GM12878 (cell line): ENCODE measurements at regions not wholly inside any gene's neighbourhood (a gene's known extent, or its start where the extent isn't known, plus 50 kb on each side); places are given as distances from the start of the nearest gene placed in this dataset.

ENCODE experiments used
- ATAC-seq: fragments of 200-7000 bp; cut with Tn5 transposase; 3 replicates; pipeline ENCODE4 v1.9.1; 2020; ENCODE audit warnings: mild to moderate bottlenecking, moderate library complexity
- BruUV-seq: library from RNA; stranded (reverse); fragments of 400-500 nt; replicated peaks from 2 replicates; lab custom pipeline; 2021; lab: Mats Ljungman, UMichigan
- CTCF ChIA-PET: fragments of 300-600 bp; sonication (Branson Sonifier 250); formaldehyde crosslinking; extraction: SDS; loops from one replicate; lab custom pipeline; 2021; ENCODE audit warnings: inconsistent platforms; lab: Yijun Ruan, JAX
- POLR2A ChIA-PET: fragments of 350-600 bp; formaldehyde crosslinking; extraction: SDS; loops from one replicate; lab custom pipeline; 2021; ENCODE audit warnings: inconsistent platforms; lab: Charles Lee
- RAD21 ChIA-PET: fragments of 300-600 bp; sonication (Branson Sonifier 250); formaldehyde crosslinking; loops from one replicate; lab custom pipeline; 2023; ENCODE audit warnings: antibody characterized with exemption; ENCODE audit not compliant: unreplicated experiment; lab: Charles Lee
- SMC1A ChIA-PET: fragments of 300-600 bp; sonication (Branson Sonifier 250); formaldehyde crosslinking; loops from one replicate; lab custom pipeline; 2023; ENCODE audit not compliant: unreplicated experiment, uncharacterized antibody; lab: Charles Lee
- DNase-seq: peaks from one replicate; pipeline ENCODE4 v3.0.0-alpha.2; 2011; ENCODE audit warnings: low read depth, low spot score
- FAIRE-seq: peaks from 3 replicates; lab custom pipeline; 2011; peaks lifted over from hg19 to GRCh38; lab: Jason Lieb, UNC
- H2AFZ ChIP-seq: 2 replicates; pipeline ENCODE4 v1.6.0; 2011; ENCODE audit warnings: low read depth, low read length, control low read depth; ENCODE audit not compliant: control insufficient read depth
- H3K27ac ChIP-seq: 2 replicates; pipeline ENCODE4 v1.5.1; 2011; ENCODE audit warnings: control low read depth; ENCODE audit not compliant: control insufficient read depth, insufficient read depth
- H3K27me3 ChIP-seq, 2 experiments: replicated peaks in 1 of 2; 2 replicates each; pipeline versions ENCODE4 v1.6.0 to v1.6.1; 2011; ENCODE audit warnings: low read length in 1 of 2; ENCODE audit not compliant: control insufficient read depth in 2 of 2, insufficient read depth in 2 of 2
- H3K36me3 ChIP-seq, 2 experiments: 2 replicates each; pipeline ENCODE4 v1.5.1; 2011; ENCODE audit warnings: low read length in 1 of 2; ENCODE audit not compliant: control insufficient read depth in 2 of 2, insufficient read depth in 2 of 2
- H3K4me1 ChIP-seq: 2 replicates; pipeline ENCODE4 v1.6.1; 2011; ENCODE audit warnings: mild to moderate bottlenecking, low read length, moderate library complexity, mixed read lengths; ENCODE audit not compliant: control insufficient read depth, insufficient read depth
- H3K4me2 ChIP-seq: 2 replicates; pipeline ENCODE4 v1.6.0; 2011; ENCODE audit warnings: control low read depth; ENCODE audit not compliant: control insufficient read depth, insufficient read depth
- H3K4me3 ChIP-seq: fragments of 200-600 bp; sonication (generic); 2 replicates; pipeline ENCODE4 v1.5.1; 2016
- H3K79me2 ChIP-seq: 2 replicates; pipeline ENCODE4 v1.6.0; 2011; ENCODE audit warnings: low read length; ENCODE audit not compliant: control insufficient read depth, insufficient read depth
- H3K9ac ChIP-seq: 2 replicates; pipeline ENCODE4 v1.8.0; 2011; ENCODE audit warnings: low read length, control low read depth, mixed read lengths; ENCODE audit not compliant: control insufficient read depth, insufficient read depth
- H3K9me3 ChIP-seq: replicated peaks from 3 replicates; pipeline ENCODE4 v1.5.1; 2011; ENCODE audit warnings: mild to moderate bottlenecking, low read length; ENCODE audit not compliant: control insufficient read depth, insufficient read depth
- H4K20me1 ChIP-seq: 2 replicates; pipeline ENCODE4 v1.6.0; 2011; ENCODE audit not compliant: control insufficient read depth, insufficient read depth
- IRF4 ChIP-seq: IDR thresholded peaks from 2 replicates; pipeline ENCODE4 v1.6.1; 2011; ENCODE audit warnings: low read depth, low read length
- MEF2A ChIP-seq: IDR thresholded peaks from 2 replicates; pipeline ENCODE4 v1.6.1; 2011; ENCODE audit warnings: low read depth, mild to moderate bottlenecking, low read length, moderate library complexity; ENCODE audit not compliant: insufficient read depth
- MEF2B ChIP-seq: fragments of 450-650 bp; IDR thresholded peaks from 2 replicates; pipeline ENCODE4 v1.6.1; 2018; ENCODE audit warnings: mild to moderate bottlenecking, moderate library complexity; ENCODE audit not compliant: partially characterized antibody, poor library complexity, severe bottlenecking
- MXI1 ChIP-seq: fragments of 150-350 bp; IDR thresholded peaks from 2 replicates; pipeline ENCODE4 v1.6.1; 2011; ENCODE audit warnings: low read depth, mild to moderate bottlenecking, inconsistent platforms, low read length, improper control_type of control experiment
- NFYA ChIP-seq: IDR thresholded peaks from 2 replicates; pipeline ENCODE4 v1.6.1; 2011; ENCODE audit warnings: low read depth, mild to moderate bottlenecking, low read length, improper control_type of control experiment, borderline replicate concordance
- NFYB ChIP-seq: IDR thresholded peaks from 2 replicates; pipeline ENCODE4 v1.6.1; 2011; ENCODE audit warnings: low read depth, mild to moderate bottlenecking, low read length, improper control_type of control experiment, moderate library complexity; ENCODE audit not compliant: insufficient read depth
- POLR2AphosphoS5 ChIP-seq: IDR thresholded peaks from 2 replicates; pipeline ENCODE4 v1.6.1; 2011; ENCODE audit warnings: mild to moderate bottlenecking, low read length, inconsistent platforms
- SREBF1 ChIP-seq: IDR thresholded peaks from 2 replicates; pipeline ENCODE4 v1.6.1; 2012; ENCODE audit warnings: mild to moderate bottlenecking, low read length
- TAF1 ChIP-seq: IDR thresholded peaks from 2 replicates; pipeline ENCODE4 v1.6.1; 2011; ENCODE audit warnings: mild to moderate bottlenecking, low read depth, low read length, borderline replicate concordance
- WRNIP1 ChIP-seq: IDR thresholded peaks from 2 replicates; pipeline ENCODE4 v1.6.1; 2011; ENCODE audit warnings: low read depth, low read length, improper control_type of control experiment, borderline replicate concordance
- ZBTB4 ChIP-seq: fragments of 450-650 bp; formaldehyde crosslinking; IDR thresholded peaks from 2 replicates; pipeline ENCODE4 v1.4.0; 2022; ENCODE audit warnings: mild to moderate bottlenecking, moderate library complexity
- WGBS: methylation state at CpG from one replicate; pipeline ENCODE4 v1.1.6; 2016; ENCODE audit warnings: low lambda C conversion rate; ENCODE audit not compliant: insufficient replicate concordance, insufficient coverage; ENCODE audit errors: missing lambda C conversion rate; 5-methylcytosine and 5-hydroxymethylcytosine counted together
- in situ Hi-C: fragments of 300-500 bp; cut with MboI; formaldehyde crosslinking; loops from 9 replicates; pipeline ENCODE4 v1.14.3; 2018; ENCODE audit warnings: mixed read lengths
- intact Hi-C: fragments of 100-400 bp; cut with micrococcal nuclease; formaldehyde crosslinking; loops from one replicate; pipeline ENCODE4 v1.14.2; 2022; ENCODE audit not compliant: unreplicated experiment

DNA sequence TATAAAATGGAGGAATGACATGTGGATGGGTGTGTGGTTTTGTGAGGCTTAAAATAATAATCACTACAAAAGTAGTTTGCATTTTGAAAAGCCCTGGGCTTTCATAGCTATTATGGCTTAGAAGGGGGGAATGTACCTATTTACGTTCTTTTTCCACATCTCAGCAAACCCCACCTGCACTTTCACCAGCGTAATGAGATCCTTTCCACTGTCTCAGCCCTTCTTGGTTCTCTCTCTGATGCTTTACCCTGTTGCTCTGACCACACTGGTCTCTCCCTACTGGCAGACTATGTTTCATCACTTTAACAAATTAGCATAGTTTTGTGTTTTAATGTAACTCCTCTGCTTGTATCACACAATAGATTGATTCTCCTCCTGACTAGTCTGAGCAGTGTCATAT, 234.6 kb downstream of the DMRT2 start (continued):
- no peak for TF ChIP-seq NFYB

DNA sequence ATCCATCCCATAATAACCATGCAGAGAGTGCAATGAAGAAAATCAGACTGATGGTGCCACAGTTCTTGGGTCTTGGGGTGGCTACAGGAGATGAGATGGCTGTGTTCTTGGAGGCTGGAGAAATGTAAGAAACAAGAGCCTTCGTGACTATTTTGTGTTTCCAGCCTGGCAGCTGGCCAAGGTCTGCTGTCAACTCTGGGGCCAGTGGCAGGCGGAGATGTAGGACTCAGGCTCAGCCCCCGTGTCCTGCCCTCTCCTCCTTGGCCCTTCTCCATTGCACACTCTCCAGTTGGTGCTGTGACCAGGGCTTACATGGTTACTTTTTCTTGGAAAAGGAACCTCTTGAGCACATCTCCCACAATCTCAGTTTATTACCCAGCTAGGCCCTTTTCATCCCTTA, 235.4 kb downstream of the DMRT2 start:
- no peak overlapping the region for H3K27ac ChIP-seq
- intact Hi-C loops, result no loop called here
- DNase-seq (no peak), ATAC-seq (no peak), FAIRE-seq (no peak)
- no peak overlapping the region for H3K9ac ChIP-seq
- ChIA-PET CTCF (interaction anchor here (0.7 kb wide), 1 partner anchor 16 kb away, joined by 3 read pairs; no protein-coding TSS in a partner anchor), SMC1A (interaction anchor here (1.1 to 8.5 kb wide), 3 partner anchors 8 to 213 kb away, joined by 4 to 60 read pairs (median 4); no protein-coding TSS in a partner anchor), RAD21 (interaction anchor here (3.6 kb wide), 1 partner anchor 17 kb away, joined by 20 read pairs; no protein-coding TSS in a partner anchor), POLR2A (no interaction called here)
- no peaks in the 10 kb centered on the region for H3K4me1 ChIP-seq
- no peaks in the 10 kb centered on the region for H3K27me3 ChIP-seq
- H3K9me3 ChIP-seq, result no peaks in the 10 kb centered on the region; the same call in 2 of the 3 replicates
- no peak overlapping the region for H3K4me3 ChIP-seq
- WGBS, result 16% methylated on average over 3 of the region's 3 CpGs
- no peaks in the 10 kb centered on the region for H4K20me1 ChIP-seq
- H3K79me2 ChIP-seq, result no peaks in the 10 kb centered on the region
- H3K36me3 ChIP-seq, result no peaks in the 10 kb centered on the region
- no TSS peak for BruUV-seq
- H2AFZ ChIP-seq, result no peak overlapping the region
- TF ChIP-seq WRNIP1 (no peak), TAF1 (no peak), MEF2A (no peak), SREBF1 (no peak), NFYA (no peak), IRF4 (no peak), POLR2AphosphoS5 (no peak), MEF2B (no peak), ZBTB4 (CRISPR knock-in tag) (no peak), MXI1 (no peak)
- H3K4me2 ChIP-seq, result no peak overlapping the region
- in situ Hi-C loops, result no loop called here
